DMS53 treated with DMSO at 0.1 percent for 48 hours (cell line): ENCODE measurements at regions not wholly inside any gene's neighbourhood (a gene's known extent, or its start where the extent isn't known, plus 50 kb on each side); places are given as distances from the start of the nearest gene placed in this dataset.
"Not testable (repeated sequence)": the region's sequence is repeated elsewhere in the genome, so short reads cannot be mapped to it uniquely, and the experiment has no call there.

Experiments used
- DNase-seq: peaks from one replicate; lab custom pipeline; 2025; ENCODE audit not compliant: unreplicated experiment; lab: John Stamatoyannopoulos, UW

DNA sequence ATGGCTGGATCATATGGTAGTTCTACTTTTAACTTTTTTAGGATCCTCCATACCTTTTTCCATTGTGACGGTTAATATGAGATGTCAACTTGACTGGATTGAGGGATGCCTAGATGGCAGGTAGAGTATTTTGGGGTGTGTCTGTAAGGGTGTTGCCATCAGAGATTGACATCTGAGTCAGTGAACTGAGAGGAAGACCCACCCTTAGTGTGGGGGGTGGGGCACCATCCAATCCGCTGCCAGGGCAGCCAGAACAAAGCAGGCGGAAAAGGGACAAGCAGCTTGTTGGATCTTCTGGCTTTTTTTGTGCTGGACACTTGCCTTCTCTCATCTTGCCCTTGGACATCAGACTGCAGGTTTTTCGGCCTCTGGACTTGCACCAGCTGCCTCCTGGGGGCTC lies 168.5 kb upstream of the CXCL13 start:
- no peak for DNase-seq

GRCh38 chr4:77438549-77438948 lies 167.1 kb upstream of the CXCL13 start:
- no peak for DNase-seq

DNA sequence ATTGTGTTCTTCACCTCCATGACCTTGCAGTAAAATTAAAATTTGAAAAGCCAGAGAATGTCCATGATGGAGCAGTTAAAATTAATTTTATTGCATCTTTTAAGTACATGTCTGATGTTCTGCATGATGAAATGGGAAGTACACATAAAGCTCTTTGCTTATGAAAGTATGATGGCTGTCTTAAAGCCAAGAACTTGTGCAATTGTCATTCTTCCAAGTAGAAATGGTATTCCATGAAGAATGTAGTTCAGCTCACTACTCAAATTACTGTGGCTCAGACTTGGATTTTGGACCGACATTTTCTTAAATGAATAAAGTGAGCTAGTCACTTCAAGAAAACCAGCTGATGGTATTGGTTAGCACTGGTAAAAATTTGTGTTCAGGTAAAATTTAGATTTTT lies 161.7 kb upstream of the CXCL13 start:
- DNase-seq = no peak

- no peak for DNase-seq
These were observed 159.8 kb upstream of the CXCL13 start for GRCh38 chr4:77445823-77446222.

- DNase-seq = no peak
These were observed 159.0 kb upstream of the CXCL13 start for GRCh38 chr4:77446601-77447000.

DNA sequence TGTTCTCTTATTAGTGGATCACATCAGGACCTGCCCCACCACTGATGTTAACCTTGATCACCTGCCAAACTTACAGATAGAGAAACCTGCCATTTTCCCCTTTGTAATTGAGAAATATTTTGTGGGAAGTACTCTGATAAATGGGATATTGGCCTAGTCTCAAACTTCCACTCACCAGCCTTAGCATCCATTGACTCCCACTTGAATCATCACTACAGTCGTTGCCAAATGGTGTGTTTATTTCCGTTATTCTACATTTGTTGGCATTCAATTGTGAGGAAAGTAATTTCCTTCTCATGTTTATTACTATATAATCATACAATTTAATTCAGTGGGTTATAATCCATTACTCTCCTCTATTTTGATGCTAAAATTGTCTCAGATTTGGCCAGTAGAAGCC lies 156.4 kb upstream of the CXCL13 start:
- no peak for DNase-seq

- no peak for DNase-seq
These were observed 155.6 kb upstream of the CXCL13 start for GRCh38 chr4:77450006-77450405.

GRCh38 chr4:77451530-77451929 lies 154.1 kb upstream of the CXCL13 start:
- DNase-seq = no peak

- not testable (repeated sequence) for DNase-seq
These were observed 153.5 kb upstream of the CXCL13 start for GRCh38 chr4:77452117-77452516.

GRCh38 chr4:77453911-77454310 lies 151.7 kb upstream of the CXCL13 start:
- no peak for DNase-seq

GRCh38 chr4:77454858-77455257 lies 150.8 kb upstream of the CXCL13 start:
- DNase-seq = peak; percentile 18

DNA sequence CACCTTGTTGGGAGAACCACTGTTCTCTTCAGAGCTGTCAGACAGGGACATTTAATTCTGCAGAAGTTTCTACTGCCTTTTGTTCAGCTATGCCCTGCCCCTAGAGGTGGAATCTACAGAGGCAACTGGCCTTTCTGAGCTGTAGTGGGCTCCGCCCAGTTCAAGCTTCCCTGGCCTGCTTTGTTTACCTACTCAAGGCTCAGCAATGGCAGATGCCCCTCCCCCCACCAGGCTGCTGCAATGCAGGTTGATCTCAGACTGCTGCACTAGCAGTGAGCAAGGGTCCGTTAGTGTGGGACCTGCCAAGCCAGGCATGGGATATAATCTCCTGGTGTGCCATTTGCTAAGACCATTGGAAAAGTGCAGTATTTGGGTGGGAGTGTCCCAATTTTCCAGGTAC lies 141.5 kb upstream of the CXCL13 start:
- peak; percentile 2 for DNase-seq

- peak; percentile 13 for DNase-seq
These were observed 140.3 kb upstream of the CXCL13 start for GRCh38 chr4:77465271-77465670.

DNA sequence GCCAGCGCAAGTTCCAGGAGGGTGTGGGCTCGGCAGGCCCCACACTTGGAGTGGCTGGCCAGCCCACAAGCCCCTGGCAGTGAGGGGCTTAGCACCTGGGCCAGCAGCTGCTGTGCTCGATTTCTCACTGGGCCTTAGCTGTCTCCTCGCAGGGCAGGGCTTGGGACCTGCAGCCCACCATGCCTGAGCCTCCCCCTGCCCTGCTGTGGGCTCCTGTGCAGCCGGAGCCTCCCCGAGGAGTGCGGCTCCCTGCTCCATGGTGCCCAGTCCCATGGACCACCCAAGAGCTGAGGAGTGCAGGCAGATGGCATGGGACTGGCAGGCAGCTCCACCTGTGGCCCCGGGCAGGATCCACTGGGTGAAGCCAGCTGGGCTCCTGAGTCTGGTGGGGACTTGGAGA lies 139.2 kb upstream of the CXCL13 start:
- DNase-seq = no peak

DNA sequence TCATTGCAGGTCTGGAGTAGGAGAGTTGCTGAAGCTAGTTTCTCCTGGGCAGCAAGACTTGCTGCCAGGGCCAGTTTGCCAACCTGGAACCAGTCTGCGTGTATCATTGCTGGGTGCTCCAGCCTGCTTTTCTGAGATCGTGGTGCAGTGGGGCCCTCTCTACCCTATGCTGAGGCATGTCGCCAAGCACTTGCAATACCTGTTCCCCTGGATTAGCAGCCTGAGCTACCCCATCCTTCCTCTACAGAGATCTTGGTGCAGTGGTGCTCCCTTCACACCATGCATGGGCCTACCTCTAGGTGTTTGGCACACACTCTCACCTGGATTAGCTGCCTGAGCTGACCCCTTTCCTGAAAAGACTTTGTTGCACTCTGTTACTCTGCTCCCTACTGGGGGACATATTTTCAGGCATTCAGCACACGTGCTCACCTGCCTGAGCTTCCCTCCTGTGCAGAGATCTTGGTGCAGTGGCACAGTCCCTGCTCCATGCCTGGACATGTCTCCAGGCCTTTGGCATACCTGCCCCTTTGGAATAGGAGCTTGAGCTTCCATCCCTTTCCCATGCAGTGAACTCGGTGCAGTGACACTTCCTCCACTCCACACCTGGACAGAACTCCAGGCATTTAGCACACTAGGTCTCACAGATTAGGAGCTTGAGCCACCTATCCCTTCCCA lies 133.7 kb upstream of the CXCL13 start:
- DNase-seq = no peak

- DNase-seq = no peak
These were observed 132.1 kb upstream of the CXCL13 start for GRCh38 chr4:77473509-77473908.

- DNase-seq = no peak
These were observed 123.8 kb upstream of the CXCL13 start for GRCh38 chr4:77481856-77482255.

- no peak for DNase-seq
These were observed 116.7 kb upstream of the CXCL13 start for GRCh38 chr4:77488882-77489281.

DNA sequence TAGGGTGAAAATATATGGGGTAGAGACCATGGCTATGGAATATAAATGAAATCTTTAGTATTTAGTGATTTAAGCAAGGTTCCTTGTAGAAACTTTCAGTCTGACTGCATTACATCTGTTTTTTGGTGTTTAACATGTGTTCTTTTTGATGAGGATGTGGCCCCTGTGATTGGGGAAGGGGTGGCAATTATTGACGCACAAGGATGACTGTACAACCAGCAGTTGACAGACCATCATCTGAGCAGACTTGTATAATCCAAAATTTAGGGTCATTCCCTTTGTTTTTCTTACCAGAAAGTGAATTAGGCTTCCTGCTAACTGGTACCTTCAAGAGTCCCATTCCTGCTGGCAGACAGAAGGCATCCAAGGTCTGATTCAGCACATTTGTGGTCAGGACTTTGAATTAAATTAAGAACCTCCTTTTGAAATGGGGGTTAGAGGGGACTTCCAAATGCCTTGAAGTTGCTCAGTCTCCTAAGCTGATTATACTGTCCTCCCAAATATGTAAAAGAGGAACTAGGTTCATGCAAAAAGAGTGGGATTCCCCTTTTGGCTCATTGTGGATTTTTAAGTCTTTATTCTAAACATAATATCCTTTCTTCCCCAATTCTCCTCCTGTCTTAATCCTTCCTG lies 112.4 kb upstream of the CXCL13 start:
- no peak for DNase-seq

- no peak for DNase-seq
These were observed 111.6 kb upstream of the CXCL13 start for GRCh38 chr4:77493829-77494551.

GRCh38 chr4:77496457-77496856 lies 109.2 kb upstream of the CXCL13 start:
- DNase-seq = no peak

- DNase-seq = no peak
These were observed 104.8 kb upstream of the CXCL13 start for GRCh38 chr4:77500801-77501200.
